ENCODE measurements at regions not wholly inside any gene's neighbourhood (a gene's known extent, or its start where the extent isn't known, plus 50 kb on each side); places are given as distances from the start of the nearest gene placed in this dataset.

DNA sequence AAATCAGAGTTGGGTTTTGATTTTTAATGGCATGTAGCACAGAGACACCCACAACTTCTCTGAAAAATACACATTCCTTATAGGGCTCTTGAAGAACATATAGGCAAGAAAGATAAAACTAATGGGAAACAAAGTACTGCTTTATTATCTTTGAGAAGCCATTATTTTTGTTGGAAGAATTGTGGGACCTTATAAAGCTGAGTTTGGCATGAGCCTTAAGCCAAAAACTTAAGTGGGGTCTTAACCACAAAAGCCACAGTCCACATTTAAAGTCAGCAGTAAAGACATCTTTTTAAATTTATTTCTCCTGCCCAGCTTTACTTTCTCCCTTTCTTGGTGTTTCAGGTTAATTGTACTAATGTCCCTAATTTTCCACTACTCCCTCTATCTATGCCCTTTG, 1297.3 kb downstream of the C4orf33 start:
- TF ChIP-seq, protein P1, sequence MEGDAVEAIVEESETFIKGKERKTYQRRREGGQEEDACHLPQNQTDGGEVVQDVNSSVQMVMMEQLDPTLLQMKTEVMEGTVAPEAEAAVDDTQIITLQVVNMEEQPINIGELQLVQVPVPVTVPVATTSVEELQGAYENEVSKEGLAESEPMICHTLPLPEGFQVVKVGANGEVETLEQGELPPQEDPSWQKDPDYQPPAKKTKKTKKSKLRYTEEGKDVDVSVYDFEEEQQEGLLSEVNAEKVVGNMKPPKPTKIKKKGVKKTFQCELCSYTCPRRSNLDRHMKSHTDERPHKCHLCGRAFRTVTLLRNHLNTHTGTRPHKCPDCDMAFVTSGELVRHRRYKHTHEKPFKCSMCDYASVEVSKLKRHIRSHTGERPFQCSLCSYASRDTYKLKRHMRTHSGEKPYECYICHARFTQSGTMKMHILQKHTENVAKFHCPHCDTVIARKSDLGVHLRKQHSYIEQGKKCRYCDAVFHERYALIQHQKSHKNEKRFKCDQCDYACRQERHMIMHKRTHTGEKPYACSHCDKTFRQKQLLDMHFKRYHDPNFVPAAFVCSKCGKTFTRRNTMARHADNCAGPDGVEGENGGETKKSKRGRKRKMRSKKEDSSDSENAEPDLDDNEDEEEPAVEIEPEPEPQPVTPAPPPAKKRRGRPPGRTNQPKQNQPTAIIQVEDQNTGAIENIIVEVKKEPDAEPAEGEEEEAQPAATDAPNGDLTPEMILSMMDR (optimal IDR thresholded peaks at IDR 0.05 in 1 of 3, IDR thresholded peaks at IDR 0.05 in 1 of 3, conservative IDR thresholded peaks at IDR 0.05 in 1 of 3; ENCODE audit: extremely low read depth in 1 of 3, insufficient read depth in 2 of 3, low read length in 3 of 3) = no peak
- no peak for TF ChIP-seq EZH2 (IDR thresholded peaks at IDR 0.05; ENCODE audit: low read length)
